ENCODE measurements at regions not wholly inside any gene's neighbourhood (a gene's known extent, or its start where the extent isn't known, plus 50 kb on each side); places are given as distances from the start of the nearest gene placed in this dataset.

DNA sequence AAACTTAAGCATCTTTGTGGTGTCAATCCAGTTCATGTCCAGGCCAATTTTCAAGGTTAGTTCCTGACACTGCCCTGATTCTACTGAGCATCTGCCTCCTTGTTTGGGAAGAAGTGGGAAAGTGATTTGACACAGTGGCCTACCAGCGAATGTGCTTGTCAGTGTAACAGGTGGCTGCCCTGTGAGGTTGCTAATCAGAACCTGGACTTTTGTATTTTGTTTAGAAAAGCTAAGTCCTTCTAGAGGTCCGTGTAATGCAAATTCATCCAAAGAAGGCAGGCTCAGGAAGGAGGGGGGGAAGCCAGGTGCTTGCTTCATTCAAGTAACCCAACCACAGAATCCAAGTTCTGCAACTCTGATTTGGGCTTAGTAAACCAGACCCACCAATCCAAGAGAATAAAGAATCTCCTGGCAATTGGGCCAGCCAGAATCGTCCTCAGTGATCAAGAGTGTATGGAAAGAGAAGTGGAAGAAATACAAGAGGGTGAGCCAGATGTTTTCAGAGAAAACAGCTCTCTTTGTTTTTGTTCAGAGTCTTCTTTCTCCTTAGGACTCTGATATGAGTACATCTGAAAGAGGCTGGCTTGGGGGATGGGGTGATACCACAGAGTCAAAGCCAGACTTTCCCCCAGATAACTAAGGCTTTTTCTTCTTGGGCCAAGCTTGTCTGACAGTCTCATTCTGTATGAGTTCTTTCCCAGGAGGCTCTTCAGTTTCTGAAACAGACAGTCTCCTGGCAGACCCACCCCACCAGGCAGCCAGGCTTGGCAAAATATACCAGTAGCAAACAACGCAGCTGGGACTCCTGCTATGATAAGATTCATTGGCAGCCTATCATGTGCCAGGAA is 508.9 kb upstream of the TBL1XR1 start:
- TF ChIP-seq, protein P1, sequence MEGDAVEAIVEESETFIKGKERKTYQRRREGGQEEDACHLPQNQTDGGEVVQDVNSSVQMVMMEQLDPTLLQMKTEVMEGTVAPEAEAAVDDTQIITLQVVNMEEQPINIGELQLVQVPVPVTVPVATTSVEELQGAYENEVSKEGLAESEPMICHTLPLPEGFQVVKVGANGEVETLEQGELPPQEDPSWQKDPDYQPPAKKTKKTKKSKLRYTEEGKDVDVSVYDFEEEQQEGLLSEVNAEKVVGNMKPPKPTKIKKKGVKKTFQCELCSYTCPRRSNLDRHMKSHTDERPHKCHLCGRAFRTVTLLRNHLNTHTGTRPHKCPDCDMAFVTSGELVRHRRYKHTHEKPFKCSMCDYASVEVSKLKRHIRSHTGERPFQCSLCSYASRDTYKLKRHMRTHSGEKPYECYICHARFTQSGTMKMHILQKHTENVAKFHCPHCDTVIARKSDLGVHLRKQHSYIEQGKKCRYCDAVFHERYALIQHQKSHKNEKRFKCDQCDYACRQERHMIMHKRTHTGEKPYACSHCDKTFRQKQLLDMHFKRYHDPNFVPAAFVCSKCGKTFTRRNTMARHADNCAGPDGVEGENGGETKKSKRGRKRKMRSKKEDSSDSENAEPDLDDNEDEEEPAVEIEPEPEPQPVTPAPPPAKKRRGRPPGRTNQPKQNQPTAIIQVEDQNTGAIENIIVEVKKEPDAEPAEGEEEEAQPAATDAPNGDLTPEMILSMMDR (conservative IDR thresholded peaks at IDR 0.05), result no peak
- TF ChIP-seq EZH2 (IDR thresholded peaks at IDR 0.05; ENCODE audit: low read depth), result no peak

Data from PC-9 (cell line).